Osteoblast (primary cell): ENCODE measurements at regions not wholly inside any gene's neighbourhood (a gene's known extent, or its start where the extent isn't known, plus 50 kb on each side); places are given as distances from the start of the nearest gene placed in this dataset.

ENCODE experiments used
- DNase-seq: peaks from one replicate; pipeline ENCODE4 v3.0.0; 2011; ENCODE audit warnings: low spot score, mixed read lengths; ENCODE audit not compliant: insufficient read length; ENCODE audit errors: missing footprints
- H2AFZ ChIP-seq: 2 replicates; pipeline ENCODE4 v1.6.0; 2011; ENCODE audit warnings: mild to moderate bottlenecking, low read length
- H3K27ac ChIP-seq: 2 replicates; pipeline ENCODE4 v1.5.1; 2011; ENCODE audit warnings: mild to moderate bottlenecking, low read depth, low read length, moderate library complexity
- H3K27me3 ChIP-seq: 2 replicates; pipeline ENCODE4 v1.6.0; 2012; ENCODE audit warnings: mild to moderate bottlenecking, control low read depth, inconsistent platforms, low read length, moderate library complexity; ENCODE audit not compliant: insufficient read depth
- H3K36me3 ChIP-seq: 2 replicates; pipeline ENCODE4 v1.5.1; 2011; ENCODE audit warnings: mild to moderate bottlenecking, low read length, control low read depth, moderate library complexity; ENCODE audit not compliant: insufficient read depth
- H3K4me1 ChIP-seq: 2 replicates; pipeline ENCODE4 v1.5.1; 2011; ENCODE audit warnings: mild to moderate bottlenecking, low read length, control low read depth, moderate library complexity; ENCODE audit not compliant: insufficient read depth
- H3K4me2 ChIP-seq: 2 replicates; pipeline ENCODE4 v1.6.0; 2011; ENCODE audit warnings: mild to moderate bottlenecking, low read length; ENCODE audit not compliant: insufficient read depth
- H3K4me3 ChIP-seq: fragments of 200-600 bp; sonication (generic); 3 replicates; pipeline ENCODE4 v1.5.1; 2012; ENCODE audit warnings: mild to moderate bottlenecking, low read length, inconsistent platforms; ENCODE audit not compliant: insufficient read depth
- H3K79me2 ChIP-seq: 2 replicates; pipeline ENCODE4 v1.6.0; 2012; ENCODE audit warnings: mild to moderate bottlenecking, low read length, control low read depth, inconsistent platforms; ENCODE audit not compliant: insufficient read depth
- H3K9me3 ChIP-seq: 2 replicates; pipeline ENCODE4 v1.5.1; 2011; ENCODE audit warnings: low read depth, low read length, control low read depth
- H4K20me1 ChIP-seq: 2 replicates; pipeline ENCODE4 v1.6.0; 2012; ENCODE audit warnings: mild to moderate bottlenecking, low read length, control low read depth; ENCODE audit not compliant: insufficient read depth
- TF ChIP-seq, protein P1 (sequence below): IDR thresholded peaks from 2 replicates; pipeline ENCODE4 v1.5.1; 2011; ENCODE audit warnings: mild to moderate bottlenecking, low read depth, low read length, moderate library complexity; ENCODE audit errors: extremely low read depth

DNA sequence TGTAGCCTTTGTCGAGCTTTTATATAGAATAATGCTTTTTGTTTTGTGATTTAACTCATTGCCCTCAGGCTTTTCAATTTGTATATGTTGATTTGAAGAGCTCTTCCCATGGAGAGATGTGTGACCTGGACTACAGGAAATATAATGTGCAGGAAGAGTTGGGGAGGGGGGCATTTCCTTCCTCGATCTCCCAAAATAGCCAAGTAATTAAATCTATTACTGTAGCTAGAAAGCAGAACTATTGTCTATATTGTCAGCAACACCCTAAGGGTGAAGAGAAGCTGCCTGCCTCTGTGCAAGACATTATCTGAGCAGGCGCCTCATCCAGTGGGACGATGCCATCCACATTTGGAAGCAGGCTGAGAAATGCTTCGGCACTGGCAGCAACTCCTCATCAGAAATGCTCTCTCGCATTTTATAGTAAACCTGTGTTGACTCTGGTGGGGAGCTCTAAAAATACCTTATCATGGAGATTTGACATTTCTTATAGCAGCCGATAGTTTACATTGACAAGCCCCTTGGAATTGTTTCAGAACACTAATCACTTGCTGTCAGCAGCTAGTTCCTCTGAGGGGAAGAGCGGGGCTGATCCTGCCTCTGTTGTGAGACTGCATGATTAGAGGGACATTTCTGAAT is 392.5 kb upstream of the RGS6 start:
- DNase-seq, result no peak
- peak overlapping the region; percentile 51 for H3K4me2 ChIP-seq
- TF ChIP-seq, protein P1, sequence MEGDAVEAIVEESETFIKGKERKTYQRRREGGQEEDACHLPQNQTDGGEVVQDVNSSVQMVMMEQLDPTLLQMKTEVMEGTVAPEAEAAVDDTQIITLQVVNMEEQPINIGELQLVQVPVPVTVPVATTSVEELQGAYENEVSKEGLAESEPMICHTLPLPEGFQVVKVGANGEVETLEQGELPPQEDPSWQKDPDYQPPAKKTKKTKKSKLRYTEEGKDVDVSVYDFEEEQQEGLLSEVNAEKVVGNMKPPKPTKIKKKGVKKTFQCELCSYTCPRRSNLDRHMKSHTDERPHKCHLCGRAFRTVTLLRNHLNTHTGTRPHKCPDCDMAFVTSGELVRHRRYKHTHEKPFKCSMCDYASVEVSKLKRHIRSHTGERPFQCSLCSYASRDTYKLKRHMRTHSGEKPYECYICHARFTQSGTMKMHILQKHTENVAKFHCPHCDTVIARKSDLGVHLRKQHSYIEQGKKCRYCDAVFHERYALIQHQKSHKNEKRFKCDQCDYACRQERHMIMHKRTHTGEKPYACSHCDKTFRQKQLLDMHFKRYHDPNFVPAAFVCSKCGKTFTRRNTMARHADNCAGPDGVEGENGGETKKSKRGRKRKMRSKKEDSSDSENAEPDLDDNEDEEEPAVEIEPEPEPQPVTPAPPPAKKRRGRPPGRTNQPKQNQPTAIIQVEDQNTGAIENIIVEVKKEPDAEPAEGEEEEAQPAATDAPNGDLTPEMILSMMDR, result no peak
- peaks cover 56% of the 10 kb centered on the region for H3K4me1 ChIP-seq
- no peaks in the 10 kb centered on the region for H3K9me3 ChIP-seq
- no peak overlapping the region for H3K4me3 ChIP-seq
- H3K27me3 ChIP-seq, result no peaks in the 10 kb centered on the region
- no peak overlapping the region for H2AFZ ChIP-seq
- no peaks in the 10 kb centered on the region for H3K36me3 ChIP-seq
- no peaks in the 10 kb centered on the region for H4K20me1 ChIP-seq
- H3K79me2 ChIP-seq, result peaks cover 73% of the 10 kb centered on the region
- H3K27ac ChIP-seq, result peak overlapping the region; percentile 51

DNA sequence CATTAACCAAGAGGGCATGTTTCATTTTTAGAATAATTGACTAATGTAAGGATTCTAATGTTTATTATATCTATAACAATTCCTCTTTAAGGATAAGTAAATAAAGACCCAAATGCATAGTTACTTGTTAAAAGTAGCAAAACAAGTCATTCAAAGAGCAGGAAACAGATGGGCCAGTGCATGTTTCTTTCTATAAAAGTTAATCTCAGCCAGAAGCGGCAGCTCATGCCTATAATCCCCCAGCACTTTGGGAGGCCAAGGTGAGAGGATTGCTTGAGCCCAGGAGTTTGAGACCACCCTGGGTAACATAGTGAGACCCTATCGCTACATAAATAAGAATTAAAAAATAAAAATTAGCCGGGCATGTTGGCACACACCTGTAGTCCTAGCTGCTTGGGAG is 391.0 kb upstream of the RGS6 start:
- peaks cover 72% of the 10 kb centered on the region for H3K79me2 ChIP-seq
- DNase-seq, result no peak

DNA sequence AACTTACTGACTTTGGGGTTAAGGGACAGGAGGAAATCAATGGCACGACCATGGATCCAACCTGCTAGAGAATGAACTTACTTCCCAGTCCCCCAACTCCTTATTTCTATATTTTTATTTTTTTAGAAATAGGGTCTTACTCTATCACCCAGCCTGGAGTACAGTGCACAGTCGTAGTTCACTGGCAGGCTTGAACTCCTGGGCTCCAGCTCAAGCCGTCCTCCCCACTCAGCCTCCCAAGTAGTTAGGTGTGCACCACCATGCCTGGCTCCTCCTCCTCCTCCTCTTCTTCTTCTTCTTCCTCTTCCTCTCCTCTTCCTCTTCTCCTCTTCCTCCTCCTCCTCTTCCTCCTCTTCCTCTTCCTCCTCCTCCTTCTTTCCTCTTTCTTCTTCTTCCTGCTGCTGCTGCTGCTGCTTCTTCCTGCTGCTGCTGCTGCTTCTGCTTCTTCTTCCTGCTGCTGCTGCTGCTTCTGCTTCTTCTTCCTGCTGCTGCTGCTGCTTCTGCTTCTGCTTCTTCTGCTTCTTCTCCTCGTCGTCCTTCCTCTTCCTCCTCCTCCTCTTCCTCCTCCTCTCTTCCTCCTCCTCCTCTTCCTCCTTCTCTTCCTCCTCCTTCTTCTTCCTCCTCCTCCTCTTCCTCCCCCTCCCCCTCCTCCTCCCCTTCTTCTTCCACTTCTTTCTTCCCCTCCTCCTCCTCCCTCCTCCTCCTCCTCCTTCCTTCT is 390.1 kb upstream of the RGS6 start:
- TF ChIP-seq, protein P1, result no peak
- DNase-seq, result no peak
- Histone ChIP-seq H3K4me3 (no peak overlapping the region), H3K27me3 (no peaks in the 10 kb centered on the region), H3K36me3 (no peaks in the 10 kb centered on the region), H3K4me2 (no peak overlapping the region), H3K9me3 (no peaks in the 10 kb centered on the region), H3K27ac (no peak overlapping the region), H3K4me1 (peaks cover 37% of the 10 kb centered on the region), H3K79me2 (peaks cover 70% of the 10 kb centered on the region), H2AFZ (no peak overlapping the region), H4K20me1 (no peaks in the 10 kb centered on the region)

More for the DNA sequence above, 391.0 kb upstream of the RGS6 start:
- no peak overlapping the region for H3K4me2 ChIP-seq
- no peak overlapping the region for H2AFZ ChIP-seq
- no peaks in the 10 kb centered on the region for H3K36me3 ChIP-seq
- TF ChIP-seq, protein P1, result no peak
- no peaks in the 10 kb centered on the region for H3K27me3 ChIP-seq
- H3K4me1 ChIP-seq, result peaks cover 45% of the 10 kb centered on the region
- H3K27ac ChIP-seq, result peak overlapping the region; percentile 5
- no peak overlapping the region for H3K4me3 ChIP-seq
- H4K20me1 ChIP-seq, result no peaks in the 10 kb centered on the region
- H3K9me3 ChIP-seq, result no peaks in the 10 kb centered on the region

DNA sequence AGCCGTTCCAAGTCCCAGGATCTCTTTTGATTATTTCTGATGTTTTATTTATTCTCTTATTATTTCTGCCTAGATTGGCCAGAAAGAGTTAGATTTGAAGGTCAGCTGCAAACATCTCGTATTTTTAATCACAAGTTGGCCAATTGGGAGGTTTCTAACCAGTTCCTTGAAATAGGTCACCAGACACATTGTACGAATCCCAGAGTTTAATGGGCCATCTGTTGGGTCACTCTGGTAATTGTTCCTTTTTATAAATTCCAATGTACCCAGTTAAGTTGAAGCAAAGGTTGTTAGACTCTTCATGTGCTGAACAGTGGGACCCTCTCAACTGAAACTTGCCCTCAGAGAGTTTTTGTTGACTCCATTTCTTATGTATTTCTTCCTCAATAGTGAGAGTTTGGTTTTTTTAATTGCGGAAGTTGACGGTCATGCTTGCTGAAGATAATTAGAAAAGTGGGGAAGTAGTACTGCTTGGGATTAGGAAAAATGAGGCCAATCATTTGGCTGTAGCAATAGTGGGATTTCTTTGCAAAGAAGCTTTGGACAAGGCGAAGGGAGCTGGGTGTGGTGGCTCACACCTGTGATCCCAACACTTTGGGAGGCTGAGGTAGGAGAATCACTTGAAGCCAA is 382.7 kb upstream of the RGS6 start:
- Histone ChIP-seq H3K79me2 (peaks cover 79% of the 10 kb centered on the region), H3K4me1 (peaks cover 18% of the 10 kb centered on the region), H3K27me3 (no peaks in the 10 kb centered on the region), H3K9me3 (no peaks in the 10 kb centered on the region), H3K36me3 (no peaks in the 10 kb centered on the region), H2AFZ (no peak overlapping the region), H3K4me3 (no peak overlapping the region), H4K20me1 (peaks cover 4% of the 10 kb centered on the region), H3K27ac (no peak overlapping the region), H3K4me2 (no peak overlapping the region)
- TF ChIP-seq, protein P1, result no peak
- no peak for DNase-seq
